ENCODE measurements at regions not wholly inside any gene's neighbourhood (a gene's known extent, or its start where the extent isn't known, plus 50 kb on each side); places are given as distances from the start of the nearest gene placed in this dataset.

DNA sequence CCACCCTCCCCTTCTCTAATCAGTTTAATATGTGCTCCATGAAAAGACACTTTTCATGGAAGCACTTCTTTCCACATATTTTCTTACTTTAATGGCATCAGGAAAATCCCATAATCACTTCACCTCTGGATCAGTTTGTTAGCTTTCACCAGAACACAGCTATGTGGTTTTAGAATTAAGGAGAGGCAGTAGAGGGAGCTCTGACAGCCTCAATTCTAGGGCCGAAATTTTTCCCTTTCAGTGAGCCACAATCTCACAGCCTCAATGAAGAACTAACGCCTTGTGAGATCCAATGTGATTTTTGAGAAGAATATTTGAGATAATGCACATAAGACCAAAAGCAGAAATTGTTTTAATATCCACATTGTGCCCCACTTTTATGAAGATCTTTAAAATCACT, 1494.0 kb upstream of the CDH8 start:
- TF ChIP-seq, protein P1, sequence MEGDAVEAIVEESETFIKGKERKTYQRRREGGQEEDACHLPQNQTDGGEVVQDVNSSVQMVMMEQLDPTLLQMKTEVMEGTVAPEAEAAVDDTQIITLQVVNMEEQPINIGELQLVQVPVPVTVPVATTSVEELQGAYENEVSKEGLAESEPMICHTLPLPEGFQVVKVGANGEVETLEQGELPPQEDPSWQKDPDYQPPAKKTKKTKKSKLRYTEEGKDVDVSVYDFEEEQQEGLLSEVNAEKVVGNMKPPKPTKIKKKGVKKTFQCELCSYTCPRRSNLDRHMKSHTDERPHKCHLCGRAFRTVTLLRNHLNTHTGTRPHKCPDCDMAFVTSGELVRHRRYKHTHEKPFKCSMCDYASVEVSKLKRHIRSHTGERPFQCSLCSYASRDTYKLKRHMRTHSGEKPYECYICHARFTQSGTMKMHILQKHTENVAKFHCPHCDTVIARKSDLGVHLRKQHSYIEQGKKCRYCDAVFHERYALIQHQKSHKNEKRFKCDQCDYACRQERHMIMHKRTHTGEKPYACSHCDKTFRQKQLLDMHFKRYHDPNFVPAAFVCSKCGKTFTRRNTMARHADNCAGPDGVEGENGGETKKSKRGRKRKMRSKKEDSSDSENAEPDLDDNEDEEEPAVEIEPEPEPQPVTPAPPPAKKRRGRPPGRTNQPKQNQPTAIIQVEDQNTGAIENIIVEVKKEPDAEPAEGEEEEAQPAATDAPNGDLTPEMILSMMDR (IDR thresholded peaks at IDR 0.05; ENCODE audit: low read depth, low read length): 0 out of 2 replicates have a peak, but pooled peaks have one; percentile 4
- Histone ChIP-seq H3K27me3 (no peaks in the 10 kb centered on the region), H3K36me3 (no peaks in the 10 kb centered on the region), H3K9me3 (no peaks in the 10 kb centered on the region), H3K4me1 (no peaks in the 10 kb centered on the region), H3K4me3 (ENCODE audit: low read depth, low read length) (no peak overlapping the region)
- no peak for DNase-seq

DNA sequence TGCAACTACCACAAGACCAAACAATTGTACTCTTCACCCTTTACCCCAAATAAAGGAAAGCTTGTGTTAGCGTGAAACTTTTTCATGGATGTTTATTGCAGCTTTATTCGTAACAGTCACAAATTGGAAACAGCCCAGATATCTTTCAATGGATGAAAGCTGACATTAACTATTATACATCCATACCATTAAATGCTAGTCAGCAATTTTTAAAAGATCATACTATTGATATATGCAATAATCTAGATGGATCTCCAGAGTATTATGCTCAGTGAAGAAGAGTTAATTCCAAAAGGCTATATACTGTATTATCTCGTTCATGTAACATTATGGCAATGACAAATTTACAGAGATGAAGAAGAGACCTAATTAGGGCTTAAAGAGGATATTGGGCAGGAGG, 1491.2 kb upstream of the CDH8 start:
- TF ChIP-seq, protein P1 (IDR thresholded peaks at IDR 0.05; ENCODE audit: low read depth, low read length): no peak
- Histone ChIP-seq H3K27me3 (no peaks in the 10 kb centered on the region), H3K4me1 (no peaks in the 10 kb centered on the region), H3K36me3 (no peaks in the 10 kb centered on the region), H3K4me3 (ENCODE audit: low read depth, low read length) (no peak overlapping the region), H3K9me3 (no peaks in the 10 kb centered on the region)
- no peak for DNase-seq

DNA sequence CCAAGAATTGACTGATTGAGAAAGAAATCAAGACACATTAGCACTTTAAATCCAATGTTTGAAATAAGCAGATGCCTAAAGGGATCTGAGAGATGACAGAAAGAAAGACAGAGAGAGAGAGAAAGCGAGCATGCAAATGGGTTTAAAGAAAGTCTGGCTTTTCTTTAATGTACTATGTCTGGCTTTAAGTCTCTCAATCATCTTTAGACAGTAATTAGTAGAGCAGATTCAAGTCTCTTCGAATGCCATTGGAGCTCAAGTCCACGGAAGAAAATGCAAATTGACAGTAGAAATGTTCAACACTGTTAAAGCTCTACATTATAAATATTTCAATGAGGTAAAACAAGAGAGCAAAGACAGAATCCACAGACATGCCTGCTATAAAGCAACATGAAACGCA, 1480.2 kb upstream of the CDH8 start:
- H3K27me3 ChIP-seq: no peaks in the 10 kb centered on the region
- no peak overlapping the region for H3K4me3 ChIP-seq (ENCODE audit: low read depth, low read length)
- no peaks in the 10 kb centered on the region for H3K4me1 ChIP-seq
- H3K9me3 ChIP-seq: no peaks in the 10 kb centered on the region
- TF ChIP-seq, protein P1 (IDR thresholded peaks at IDR 0.05; ENCODE audit: low read depth, low read length): no peak
- no peaks in the 10 kb centered on the region for H3K36me3 ChIP-seq
- no peak for DNase-seq

DNA sequence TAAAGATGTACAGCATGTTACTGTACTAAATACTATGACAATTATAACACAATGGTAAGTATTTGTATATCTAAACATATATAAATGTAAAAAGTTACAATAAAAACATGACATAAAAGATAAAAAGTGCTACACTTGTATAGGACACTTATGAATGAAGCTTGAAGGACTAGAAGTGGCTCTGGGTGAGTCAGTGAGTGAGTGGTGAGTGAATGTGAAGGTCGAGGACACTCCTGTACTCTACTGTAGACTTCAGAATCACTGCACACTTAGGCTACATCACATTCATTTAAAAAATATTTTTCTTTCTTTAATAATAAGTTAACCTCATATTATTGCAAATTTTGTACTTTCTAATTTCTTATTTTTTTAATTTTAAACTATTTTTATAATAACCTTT, 1476.7 kb upstream of the CDH8 start:
- H3K36me3 ChIP-seq: no peaks in the 10 kb centered on the region

DNA sequence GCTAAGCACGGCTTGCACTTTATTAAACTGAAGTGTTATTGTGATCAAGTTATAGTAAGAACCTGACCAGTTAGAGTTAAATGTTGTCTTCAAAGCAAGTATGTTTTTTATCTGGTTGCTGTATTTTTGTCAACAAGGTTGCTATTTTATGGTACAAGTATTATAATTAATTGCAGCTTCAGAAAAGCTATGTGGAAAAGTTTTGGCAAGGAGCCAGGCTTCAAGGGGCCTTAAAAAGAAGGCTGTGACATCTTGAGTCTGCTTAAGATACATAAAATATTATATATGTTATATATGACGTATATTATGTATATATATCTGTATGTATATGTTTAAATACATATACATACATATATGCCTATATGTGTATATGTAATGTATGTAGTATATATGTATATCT, 1461.2 kb upstream of the CDH8 start:
- no peak for DNase-seq
- Histone ChIP-seq H3K36me3 (no peaks in the 10 kb centered on the region), H3K27me3 (no peaks in the 10 kb centered on the region), H3K4me3 (ENCODE audit: low read depth, low read length) (no peak overlapping the region), H3K9me3 (no peaks in the 10 kb centered on the region), H3K4me1 (no peaks in the 10 kb centered on the region)
- TF ChIP-seq, protein P1 (IDR thresholded peaks at IDR 0.05; ENCODE audit: low read depth, low read length): no peak

More for the DNA sequence above, 1476.7 kb upstream of the CDH8 start:
- TF ChIP-seq, protein P1 (IDR thresholded peaks at IDR 0.05; ENCODE audit: low read depth, low read length): no peak
- DNase-seq: no peak
- H3K9me3 ChIP-seq: no peaks in the 10 kb centered on the region
- H3K27me3 ChIP-seq: no peaks in the 10 kb centered on the region
- no peaks in the 10 kb centered on the region for H3K4me1 ChIP-seq
- no peak overlapping the region for H3K4me3 ChIP-seq (ENCODE audit: low read depth, low read length)

DNA sequence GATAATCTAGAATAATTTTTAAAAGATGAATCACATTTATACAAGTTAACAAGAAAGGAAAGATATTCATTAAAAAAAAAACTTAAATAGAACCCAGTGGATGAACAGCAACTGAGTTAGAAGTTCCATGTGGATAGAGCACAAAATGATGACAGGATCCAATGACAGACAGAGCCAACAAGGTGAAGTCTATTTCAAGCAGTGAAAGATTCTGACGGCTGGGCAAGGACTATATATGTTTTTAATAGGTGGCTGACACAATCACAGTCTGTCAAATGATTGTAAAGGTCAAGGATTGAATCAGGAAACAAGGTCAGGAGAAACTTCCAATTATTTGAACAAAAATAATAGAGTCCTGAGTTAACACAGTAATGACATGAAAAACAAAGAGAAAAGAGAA, 1460.0 kb upstream of the CDH8 start:
- TF ChIP-seq, protein P1 (IDR thresholded peaks at IDR 0.05; ENCODE audit: low read depth, low read length): no peak
- Histone ChIP-seq H3K4me3 (ENCODE audit: low read depth, low read length) (no peak overlapping the region), H3K4me1 (no peaks in the 10 kb centered on the region), H3K27me3 (no peaks in the 10 kb centered on the region), H3K36me3 (no peaks in the 10 kb centered on the region), H3K9me3 (no peaks in the 10 kb centered on the region)
- no peak for DNase-seq
